ENCODE measurements at regions not wholly inside any gene's neighbourhood (a gene's known extent, or its start where the extent isn't known, plus 50 kb on each side); places are given as distances from the start of the nearest gene placed in this dataset.

GRCh38 chr5:99807346-99807745, 727.8 kb upstream of the FAM174A start:
- intact Hi-C loops (cut with DNase I), result no loop called here
- H3K27ac ChIP-seq, result no peak overlapping the region
- H3K36me3 ChIP-seq, result no peaks in the 10 kb centered on the region
- no peak for DNase-seq
- no peaks in the 10 kb centered on the region for H3K27me3 ChIP-seq
- TF ChIP-seq CTCF (IDR thresholded peaks at IDR 0.05) (no peak), POLR2A (IDR thresholded peaks at IDR 0.05) (no peak)
- no peaks in the 10 kb centered on the region for H3K4me1 ChIP-seq
- no peak overlapping the region for H3K4me3 ChIP-seq
- no peaks in the 10 kb centered on the region for H3K9me3 ChIP-seq

- Histone ChIP-seq H3K36me3 (no peaks in the 10 kb centered on the region), H3K27ac (no peak overlapping the region), H3K27me3 (no peaks in the 10 kb centered on the region), H3K9me3 (no peaks in the 10 kb centered on the region), H3K4me3 (no peak overlapping the region), H3K4me1 (no peaks in the 10 kb centered on the region)
- intact Hi-C loops (cut with DNase I), result no loop called here
- TF ChIP-seq POLR2A (IDR thresholded peaks at IDR 0.05) (no peak), CTCF (IDR thresholded peaks at IDR 0.05) (no peak)
- WGBS, 2 donors, result 41 to 49% methylated on average over 2 of the region's 2 CpGs
- DNase-seq, result no peak
These were observed 740.1 kb upstream of the FAM174A start for GRCh38 chr5:99795031-99795430.

- Histone ChIP-seq H3K9me3 (no peaks in the 10 kb centered on the region), H3K27ac (no peak overlapping the region), H3K4me1 (no peaks in the 10 kb centered on the region), H3K4me3 (no peak overlapping the region), H3K27me3 (no peaks in the 10 kb centered on the region), H3K36me3 (no peaks in the 10 kb centered on the region)
- TF ChIP-seq CTCF (IDR thresholded peaks at IDR 0.05), result no peak
- no peak for TF ChIP-seq POLR2A (IDR thresholded peaks at IDR 0.05)
- intact Hi-C loops (cut with DNase I), result no loop called here
- no peak for DNase-seq
- WGBS, 2 donors, result 45 to 58% methylated on average over 2 of the region's 2 CpGs
These were observed 746.7 kb upstream of the FAM174A start for GRCh38 chr5:99788482-99788881.

DNA sequence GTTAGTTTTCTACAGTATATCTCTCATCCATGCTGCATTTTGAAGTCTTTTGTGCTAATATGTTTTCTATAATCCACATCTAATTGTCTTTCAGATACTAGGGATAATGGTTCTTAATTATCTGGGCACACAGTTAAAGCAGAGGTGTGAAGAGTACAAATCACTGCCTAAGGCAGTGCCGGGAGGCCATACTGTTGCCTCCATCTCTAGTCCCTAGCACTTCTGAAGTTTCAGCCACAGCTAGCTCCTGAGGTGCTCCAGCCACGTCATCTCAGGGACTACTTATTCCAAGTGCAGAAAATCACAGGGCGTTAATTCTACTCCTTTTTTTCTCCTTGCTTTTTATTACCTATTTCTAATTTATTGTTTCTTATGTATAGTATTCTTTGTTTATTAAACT, 760.0 kb upstream of the FAM174A start:
- no peaks in the 10 kb centered on the region for H3K27me3 ChIP-seq
- 52 to 57% methylated on average over 3 of the region's 3 CpGs for WGBS, 2 donors
- no peaks in the 10 kb centered on the region for H3K4me1 ChIP-seq
- DNase-seq, result no peak
- intact Hi-C loops (cut with DNase I), result no loop called here
- no peaks in the 10 kb centered on the region for H3K9me3 ChIP-seq
- H3K4me3 ChIP-seq, result no peak overlapping the region
- TF ChIP-seq CTCF (IDR thresholded peaks at IDR 0.05) (no peak), POLR2A (IDR thresholded peaks at IDR 0.05) (no peak)
- H3K27ac ChIP-seq, result no peak overlapping the region
- H3K36me3 ChIP-seq, result no peaks in the 10 kb centered on the region

GRCh38 chr5:99773290-99773689, 761.9 kb upstream of the FAM174A start:
- Histone ChIP-seq H3K9me3 (peaks cover 0 to 3% (median 0%) of the 10 kb centered on the region in 3 donors), H3K4me3 (no peak overlapping the region), H3K4me1 (no peaks in the 10 kb centered on the region), H3K27me3 (no peaks in the 10 kb centered on the region), H3K36me3 (no peaks in the 10 kb centered on the region), H3K27ac (no peak overlapping the region)
- 24 to 38% methylated on average over 1 of the region's 1 CpG for WGBS, 2 donors
- DNase-seq, result no peak
- intact Hi-C loops (cut with DNase I), result no loop called here
- no peak for TF ChIP-seq CTCF (IDR thresholded peaks at IDR 0.05)
- TF ChIP-seq POLR2A (IDR thresholded peaks at IDR 0.05), result no peak

Measured in esophagus squamous epithelium (tissue), 5 donors.